ENCODE measurements at regions not wholly inside any gene's neighbourhood (a gene's known extent, or its start where the extent isn't known, plus 50 kb on each side); places are given as distances from the start of the nearest gene placed in this dataset.

GRCh38 chr15:98241032-98241554, 280.6 kb downstream of the ARRDC4 start:
- no peak for DNase-seq (ENCODE audit: low read depth)
- no peak for TF ChIP-seq CTCF (IDR thresholded peaks at IDR 0.05; ENCODE audit: insufficient read depth, low read length)
- no peak overlapping the region for H3K4me3 ChIP-seq (ENCODE audit: low read depth, low read length)

GRCh38 chr15:98257290-98257689, 296.8 kb downstream of the ARRDC4 start:
- no peak for DNase-seq (ENCODE audit: low read depth)
- H3K4me3 ChIP-seq (ENCODE audit: low read depth, low read length), result no peak overlapping the region
- no peak for TF ChIP-seq CTCF (IDR thresholded peaks at IDR 0.05; ENCODE audit: insufficient read depth, low read length)

- no peak for TF ChIP-seq CTCF (IDR thresholded peaks at IDR 0.05; ENCODE audit: insufficient read depth, low read length)
- no peak for DNase-seq (ENCODE audit: low read depth)
Observed at GRCh38 chr15:98263787-98264186, 303.3 kb downstream of the ARRDC4 start.

GRCh38 chr15:98266295-98266694, 305.8 kb downstream of the ARRDC4 start:
- TF ChIP-seq CTCF (IDR thresholded peaks at IDR 0.05; ENCODE audit: insufficient read depth, low read length), result no peak
- no peak overlapping the region for H3K4me3 ChIP-seq (ENCODE audit: low read depth, low read length)
- no peak for DNase-seq (ENCODE audit: low read depth)

More at GRCh38 chr15:98263787-98264186, 303.3 kb downstream of the ARRDC4 start:
- H3K4me3 ChIP-seq (ENCODE audit: low read depth, low read length), result no peak overlapping the region

- no peak for TF ChIP-seq CTCF (IDR thresholded peaks at IDR 0.05; ENCODE audit: insufficient read depth, low read length)
- H3K4me3 ChIP-seq (ENCODE audit: low read depth, low read length), result no peak overlapping the region
- DNase-seq (ENCODE audit: low read depth), result no peak
Observed at GRCh38 chr15:98268163-98268562, 307.7 kb downstream of the ARRDC4 start.

- H3K4me3 ChIP-seq (ENCODE audit: low read depth, low read length), result no peak overlapping the region
- no peak for TF ChIP-seq CTCF (IDR thresholded peaks at IDR 0.05; ENCODE audit: insufficient read depth, low read length)
- DNase-seq (ENCODE audit: low read depth), result no peak
Observed at GRCh38 chr15:98272625-98273024, 312.1 kb downstream of the ARRDC4 start.

- no peak for TF ChIP-seq CTCF (IDR thresholded peaks at IDR 0.05; ENCODE audit: insufficient read depth, low read length)
- H3K4me3 ChIP-seq (ENCODE audit: low read depth, low read length), result no peak overlapping the region
- no peak for DNase-seq (ENCODE audit: low read depth)
Observed at GRCh38 chr15:98276018-98276417, 315.5 kb downstream of the ARRDC4 start.
